T-cell (primary cell): ENCODE measurements at regions not wholly inside any gene's neighbourhood (a gene's known extent, or its start where the extent isn't known, plus 50 kb on each side); places are given as distances from the start of the nearest gene placed in this dataset.

Source experiments
- ATAC-seq, 4 experiments: fragments of 200-7000 bp in 3 of 4; fragments of 150-1000 bp in 1 of 4; cut with Tn5 transposase; replicated peaks in 1 of 4; 1 replicate in 3 of 4; 2 replicates in 1 of 4; pipeline ENCODE4 v1.10.0; 2021; ENCODE audit warnings: moderate library complexity in 3 of 4, mild to moderate bottlenecking in 2 of 4, moderate number of reproducible peaks in 1 of 4
- CTCF ChIA-PET, 2 donors: fragments of 300-600 bp; sonication (Branson Sonifier 250); formaldehyde crosslinking; loops; one replicate each; lab custom pipeline; 2022; ENCODE audit warnings: antibody characterized with exemption in 2 of 2; lab: Charles Lee
- POLR2A ChIA-PET, 2 donors: fragments of 300-600 bp; sonication (Branson Sonifier 250); formaldehyde crosslinking; loops; one replicate each; lab custom pipeline; 2022; ENCODE audit warnings: antibody characterized with exemption in 2 of 2; lab: Charles Lee
- DNase-seq, 35 experiments: peaks; one replicate each; pipeline versions ENCODE4 v3.0.0 to v3.0.0-alpha.2; 2013 to 2023
- H3K27ac ChIP-seq: one replicate; pipeline ENCODE4 v1.5.1; 2013; ENCODE audit warnings: low read length
- H3K27me3 ChIP-seq, 2 experiments: replicated peaks in 1 of 2; 1 replicate in 1 of 2; 2 replicates in 1 of 2; pipeline versions ENCODE4 v1.6.1 to v1.7.0; 2013; ENCODE audit warnings: low read length in 1 of 2, mixed read lengths in 1 of 2; ENCODE audit not compliant: control insufficient read depth in 2 of 2, insufficient read depth in 2 of 2; ENCODE audit errors: extremely low read depth in 1 of 2
- H3K36me3 ChIP-seq, 2 donors: 1 replicate in 1 of 2; 2 replicates in 1 of 2; pipeline versions ENCODE4 v1.6.1 to v1.7.0; 2013; ENCODE audit warnings: low read length in 1 of 2; ENCODE audit not compliant: control insufficient read depth in 2 of 2, insufficient read depth in 1 of 2; ENCODE audit errors: extremely low read depth in 1 of 2
- H3K4me1 ChIP-seq, 2 experiments: 1 replicate in 1 of 2; 2 replicates in 1 of 2; pipeline versions ENCODE4 v1.6.1 to v1.7.0; 2013; ENCODE audit warnings: low read length in 2 of 2, mixed read lengths in 1 of 2; ENCODE audit not compliant: insufficient read depth in 2 of 2, control insufficient read depth in 1 of 2; ENCODE audit errors: extremely low read depth in 1 of 2
- H3K4me3 ChIP-seq, 2 donors: 1 replicate in 1 of 2; 2 replicates in 1 of 2; pipeline versions ENCODE4 v1.5.1 to v1.7.0; 2013; ENCODE audit warnings: mild to moderate bottlenecking in 2 of 2, low read length in 1 of 2, moderate library complexity in 1 of 2; ENCODE audit not compliant: control insufficient read depth in 1 of 2; ENCODE audit errors: extremely low read depth in 1 of 2
- H3K9me3 ChIP-seq: 2 replicates; pipeline ENCODE4 v1.7.0; 2013
- H3K27ac Mint-ChIP-seq, 2 donors: one replicate each; pipeline ENCODE4 v1.8.0; 2020 to 2021; ENCODE audit warnings: mild to moderate bottlenecking in 2 of 2, mixed read lengths in 2 of 2
- H3K27me3 Mint-ChIP-seq, 2 donors: one replicate each; pipeline ENCODE4 v1.8.0; 2021 to 2022; ENCODE audit warnings: mixed read lengths in 2 of 2
- H3K36me3 Mint-ChIP-seq: one replicate; pipeline ENCODE4 v1.8.0; 2021; ENCODE audit warnings: mixed read lengths
- H3K4me1 Mint-ChIP-seq, 3 donors: one replicate each; pipeline ENCODE4 v1.8.0; 2020 to 2022; ENCODE audit warnings: mixed read lengths in 3 of 3, mild to moderate bottlenecking in 1 of 3
- H3K4me3 Mint-ChIP-seq, 3 donors: one replicate each; pipeline ENCODE4 v1.8.0; 2020 to 2022; ENCODE audit warnings: mild to moderate bottlenecking in 3 of 3, mixed read lengths in 3 of 3, moderate library complexity in 3 of 3
- H3K9me3 Mint-ChIP-seq, 3 donors: one replicate each; pipeline ENCODE4 v1.8.0; 2020 to 2022; ENCODE audit warnings: mixed read lengths in 3 of 3
- WGBS: methylation state at CpG from one replicate; pipeline ENCODE4 v1.1.5; 2013; ENCODE audit warnings: missing lambda C conversion rate; ENCODE audit not compliant: insufficient coverage; 5-methylcytosine and 5-hydroxymethylcytosine counted together

GRCh38 chr10:128566361-128566968 lies 440.2 kb upstream of the MKI67 start:
- WGBS: 86% methylated on average over 5 of the region's 13 CpGs
- no peak for DNase-seq
- peaks cover 0 to 14% of the 10 kb centered on the region in 2 experiments for H3K27me3 ChIP-seq
- H3K4me1 Mint-ChIP-seq: no peaks in the 10 kb centered on the region
- peaks cover 0 to 5% (median 0%) of the 10 kb centered on the region in 3 donors for H3K9me3 Mint-ChIP-seq
- H3K9me3 ChIP-seq: no peaks in the 10 kb centered on the region
- H3K27ac ChIP-seq: no peak overlapping the region
- H3K4me3 Mint-ChIP-seq: no peak overlapping the region
- no peak overlapping the region for H3K4me3 ChIP-seq
- POLR2A ChIA-PET: no interaction called here
- H3K4me1 ChIP-seq: no peaks in the 10 kb centered on the region
- CTCF ChIA-PET: interaction anchor here in 1 of 2 donors (0.5 kb wide), 1 partner anchor 1778 kb away, joined by 3 read pairs; no protein-coding TSS in a partner anchor
- no peak overlapping the region for H3K27ac Mint-ChIP-seq
- no peak for ATAC-seq
- H3K27me3 Mint-ChIP-seq: no peaks in the 10 kb centered on the region
- H3K36me3 Mint-ChIP-seq: no peaks in the 10 kb centered on the region
- H3K36me3 ChIP-seq: no peaks in the 10 kb centered on the region

GRCh38 chr10:128567551-128567950 lies 441.3 kb upstream of the MKI67 start:
- Mint-ChIP-seq H3K4me1 (no peaks in the 10 kb centered on the region), H3K27ac (no peak overlapping the region), H3K27me3 (no peaks in the 10 kb centered on the region), H3K4me3 (no peak overlapping the region), H3K36me3 (no peaks in the 10 kb centered on the region), H3K9me3 (no peaks in the 10 kb centered on the region)
- ATAC-seq: no peak
- POLR2A ChIA-PET: no interaction called here
- Histone ChIP-seq H3K9me3 (no peaks in the 10 kb centered on the region), H3K36me3 (no peaks in the 10 kb centered on the region), H3K27ac (no peak overlapping the region), H3K4me1 (no peaks in the 10 kb centered on the region), H3K27me3 (peaks cover 0 to 14% of the 10 kb centered on the region in 2 experiments), H3K4me3 (no peak overlapping the region)
- DNase-seq: no peak
- WGBS: 62% methylated on average over 8 of the region's 8 CpGs
- CTCF ChIA-PET: interaction anchor here in 1 of 2 donors (0.6 kb wide), 1 partner anchor 1130 kb away, joined by 8 read pairs; no protein-coding TSS in a partner anchor

- Mint-ChIP-seq H3K4me3 (no peak overlapping the region), H3K27ac (no peak overlapping the region), H3K27me3 (peaks cover 0 to under 1% of the 10 kb centered on the region in 2 donors), H3K9me3 (no peaks in the 10 kb centered on the region), H3K4me1 (no peaks in the 10 kb centered on the region), H3K36me3 (no peaks in the 10 kb centered on the region)
- Histone ChIP-seq H3K9me3 (no peaks in the 10 kb centered on the region), H3K27ac (no peak overlapping the region), H3K4me3 (no peak overlapping the region), H3K4me1 (no peaks in the 10 kb centered on the region), H3K27me3 (peaks cover 0 to 16% of the 10 kb centered on the region in 2 experiments), H3K36me3 (no peaks in the 10 kb centered on the region)
- WGBS: 74% methylated on average over 11 of the region's 11 CpGs
- ChIA-PET POLR2A (no interaction called here), CTCF (interaction anchor here in 1 of 2 donors (0.6 kb wide), 1 partner anchor 1130 kb away, joined by 8 read pairs; no protein-coding TSS in a partner anchor)
- ATAC-seq (no peak), DNase-seq (no peak)
Observed at GRCh38 chr10:128568041-128568440, 441.8 kb upstream of the MKI67 start.

GRCh38 chr10:128568491-128568890 lies 442.3 kb upstream of the MKI67 start:
- H3K9me3 Mint-ChIP-seq: no peaks in the 10 kb centered on the region
- H3K27me3 Mint-ChIP-seq: peaks cover 0 to 1% of the 10 kb centered on the region in 2 donors
- POLR2A ChIA-PET: no interaction called here

GRCh38 chr10:128568990-128569945 lies 443.0 kb upstream of the MKI67 start:
- H3K4me3 Mint-ChIP-seq: no peak overlapping the region
- CTCF ChIA-PET: no interaction called here

More at GRCh38 chr10:128568491-128568890, 442.3 kb upstream of the MKI67 start:
- ATAC-seq (no peak), DNase-seq (no peak)
- CTCF ChIA-PET: no interaction called here
- Mint-ChIP-seq H3K27ac (no peak overlapping the region), H3K36me3 (no peaks in the 10 kb centered on the region), H3K4me3 (no peak overlapping the region), H3K4me1 (no peaks in the 10 kb centered on the region)
- Histone ChIP-seq H3K27ac (no peak overlapping the region), H3K36me3 (no peaks in the 10 kb centered on the region), H3K27me3 (peaks cover 0 to 20% of the 10 kb centered on the region in 2 experiments), H3K4me1 (no peaks in the 10 kb centered on the region), H3K4me3 (no peak overlapping the region), H3K9me3 (no peaks in the 10 kb centered on the region)
- 95% methylated on average over 10 of the region's 13 CpGs for WGBS

GRCh38 chr10:128570319-128570995 lies 444.2 kb upstream of the MKI67 start:
- no peak overlapping the region for H3K27ac ChIP-seq
- Mint-ChIP-seq H3K27me3 (peaks cover 0 to 1% of the 10 kb centered on the region in 2 donors), H3K9me3 (no peaks in the 10 kb centered on the region), H3K36me3 (no peaks in the 10 kb centered on the region), H3K4me3 (no peak overlapping the region), H3K4me1 (no peaks in the 10 kb centered on the region), H3K27ac (no peak overlapping the region)
- no peaks in the 10 kb centered on the region for H3K4me1 ChIP-seq
- ATAC-seq (no peak), DNase-seq (no peak)
- ChIA-PET CTCF (no interaction called here), POLR2A (no interaction called here)
- no peak overlapping the region for H3K4me3 ChIP-seq
- no peaks in the 10 kb centered on the region for H3K9me3 ChIP-seq
- WGBS: 71% methylated on average over 10 of the region's 12 CpGs
- peaks cover 0 to 20% of the 10 kb centered on the region in 2 experiments for H3K27me3 ChIP-seq
- no peaks in the 10 kb centered on the region for H3K36me3 ChIP-seq

More at GRCh38 chr10:128568990-128569945, 443.0 kb upstream of the MKI67 start:
- H3K27ac Mint-ChIP-seq: no peak overlapping the region
- ATAC-seq (no peak), DNase-seq (no peak)
- Histone ChIP-seq H3K27ac (no peak overlapping the region), H3K4me1 (no peaks in the 10 kb centered on the region), H3K36me3 (no peaks in the 10 kb centered on the region), H3K9me3 (no peaks in the 10 kb centered on the region), H3K27me3 (peaks cover 0 to 20% of the 10 kb centered on the region in 2 experiments), H3K4me3 (no peak overlapping the region)
- H3K36me3 Mint-ChIP-seq: no peaks in the 10 kb centered on the region
- no peaks in the 10 kb centered on the region for H3K9me3 Mint-ChIP-seq
- POLR2A ChIA-PET: no interaction called here
- no peaks in the 10 kb centered on the region for H3K4me1 Mint-ChIP-seq
- 88% methylated on average over 22 of the region's 24 CpGs for WGBS
- H3K27me3 Mint-ChIP-seq: peaks cover 0 to 1% of the 10 kb centered on the region in 2 donors
